Dermis blood vessel endothelial cell (primary cell): ENCODE measurements at regions not wholly inside any gene's neighbourhood (a gene's known extent, or its start where the extent isn't known, plus 50 kb on each side); places are given as distances from the start of the nearest gene placed in this dataset.
"Not testable (repeated sequence)": the region's sequence is repeated elsewhere in the genome, so short reads cannot be mapped to it uniquely, and the experiment has no call there.

Experiments used
- DNase-seq: peaks from one replicate; pipeline ENCODE4 v3.0.0; 2010

DNA sequence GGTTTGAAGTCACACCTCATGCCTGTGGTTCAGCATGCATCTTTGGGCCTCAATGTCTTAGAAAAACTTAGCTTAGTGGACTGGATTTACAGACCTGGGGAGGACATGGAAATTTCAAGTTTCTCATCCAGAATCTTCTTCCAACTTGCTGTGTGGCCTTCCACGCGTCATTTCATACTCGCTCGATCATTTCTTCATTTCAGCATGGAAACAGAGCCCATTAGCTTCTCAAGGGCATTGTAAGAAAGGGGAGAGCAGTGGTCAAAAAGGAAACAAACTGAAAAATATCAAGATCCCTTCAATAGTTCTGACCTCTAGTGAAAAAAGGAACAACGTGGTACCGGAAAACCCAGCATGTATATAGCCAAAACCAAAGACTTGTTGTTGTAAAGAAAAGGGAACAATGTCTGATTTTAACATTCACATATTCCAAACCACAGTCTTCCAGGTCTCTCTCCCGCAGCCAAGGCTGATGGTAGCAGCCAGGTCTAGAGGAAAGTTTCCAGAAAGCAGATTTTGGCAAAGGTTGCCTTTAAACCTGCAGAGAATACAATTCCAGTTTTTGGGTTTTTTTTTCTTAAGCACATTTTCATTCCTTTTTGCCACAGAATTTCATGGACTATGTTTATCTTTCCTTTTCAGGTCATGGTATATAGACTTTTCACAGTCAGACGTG lies 97.0 kb upstream of the CDC42BPA start:
- no peak for DNase-seq

DNA sequence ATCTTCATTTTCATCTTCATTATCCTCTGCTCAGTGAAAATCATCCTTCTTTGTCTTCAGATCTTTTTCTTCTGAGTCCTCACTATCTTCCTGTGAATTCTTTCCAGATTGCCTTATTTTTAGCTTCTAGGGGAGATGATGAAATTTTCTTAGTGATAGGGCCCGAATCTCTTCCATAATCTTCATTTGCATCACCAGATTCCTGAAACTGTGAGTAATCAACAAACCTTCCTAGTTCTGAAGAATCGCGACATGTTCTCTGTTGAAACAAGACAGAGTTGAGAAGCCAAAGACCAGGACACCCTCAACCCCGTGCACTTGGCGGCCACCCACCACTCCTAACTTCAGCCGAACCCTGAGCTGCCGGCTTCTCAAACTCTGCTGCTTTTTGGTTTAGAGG lies 92.8 kb upstream of the CDC42BPA start:
- no peak for DNase-seq

DNA sequence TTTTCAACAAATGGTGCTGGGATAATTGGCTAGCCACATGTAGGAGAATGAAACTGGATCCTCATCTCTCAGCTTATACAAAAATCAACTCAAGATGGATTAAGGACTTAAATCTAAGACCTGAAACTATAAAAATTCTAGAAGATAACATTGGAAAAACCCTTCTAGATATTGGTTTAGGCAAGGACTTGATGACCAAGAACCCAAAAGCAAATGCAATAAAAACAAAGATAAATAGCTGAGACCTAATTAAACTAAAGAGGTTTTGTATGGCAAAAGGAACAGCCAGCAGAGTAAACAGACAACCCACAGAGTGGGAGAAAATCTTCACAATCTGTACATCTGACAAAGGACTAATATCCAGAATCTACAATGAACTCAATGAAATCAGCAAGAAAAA lies 88.0 kb upstream of the CDC42BPA start:
- not testable (repeated sequence) for DNase-seq

DNA sequence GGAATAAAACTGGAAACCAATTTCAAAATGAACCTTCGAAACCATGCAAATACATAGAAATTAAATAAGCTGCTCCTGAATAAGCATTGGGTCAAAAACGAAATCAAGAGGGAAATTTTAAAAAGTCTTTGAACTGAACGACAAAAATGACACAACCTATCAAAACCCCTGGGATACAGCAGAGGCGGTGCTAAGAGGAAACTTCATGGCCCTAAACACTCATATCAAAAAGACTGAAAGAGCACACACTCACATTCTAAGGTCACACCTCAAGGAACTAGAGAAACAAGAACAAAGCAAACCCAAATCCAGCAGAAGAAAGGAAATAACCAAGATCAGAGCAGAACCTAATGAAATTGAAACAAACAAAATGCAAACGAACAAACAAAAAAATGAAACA lies 85.2 kb upstream of the CDC42BPA start:
- DNase-seq = no peak

DNA sequence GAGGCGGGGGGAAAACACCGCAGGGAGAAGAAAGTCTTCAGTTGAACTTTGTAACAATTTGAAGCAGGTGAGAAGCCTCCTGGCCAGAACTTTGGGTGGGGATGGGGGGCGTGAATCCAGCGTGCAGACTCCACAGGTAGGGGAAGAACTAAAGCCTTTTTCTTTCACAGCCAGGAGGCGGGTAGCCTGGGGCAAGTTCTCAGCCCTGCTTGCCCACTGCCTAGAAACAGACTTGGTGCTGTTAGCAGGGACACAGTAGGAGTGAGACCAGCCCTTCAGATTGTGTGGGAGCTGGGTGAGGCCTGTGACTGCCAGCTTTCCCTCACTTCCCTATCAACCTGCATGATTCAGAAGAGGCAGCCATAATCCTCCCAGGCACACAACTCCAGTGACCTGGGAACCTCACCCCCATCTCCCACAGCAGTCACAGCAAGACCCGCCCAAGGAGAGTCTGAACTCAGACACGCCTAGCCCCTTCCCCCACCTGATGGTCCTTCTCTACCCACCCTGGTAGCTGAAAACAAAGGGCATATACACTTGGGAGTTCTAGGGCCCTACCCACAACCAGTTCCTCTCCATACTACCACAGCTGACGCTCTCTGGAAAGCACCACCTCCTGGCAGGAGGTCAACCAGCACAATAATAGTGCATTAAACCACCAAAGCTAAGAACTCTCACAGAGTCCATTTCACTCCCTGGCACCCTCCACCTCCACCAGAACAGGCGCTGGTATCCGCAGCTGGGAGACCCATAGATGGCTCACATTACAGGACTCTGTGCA lies 83.5 kb upstream of the CDC42BPA start:
- DNase-seq = no peak

DNA sequence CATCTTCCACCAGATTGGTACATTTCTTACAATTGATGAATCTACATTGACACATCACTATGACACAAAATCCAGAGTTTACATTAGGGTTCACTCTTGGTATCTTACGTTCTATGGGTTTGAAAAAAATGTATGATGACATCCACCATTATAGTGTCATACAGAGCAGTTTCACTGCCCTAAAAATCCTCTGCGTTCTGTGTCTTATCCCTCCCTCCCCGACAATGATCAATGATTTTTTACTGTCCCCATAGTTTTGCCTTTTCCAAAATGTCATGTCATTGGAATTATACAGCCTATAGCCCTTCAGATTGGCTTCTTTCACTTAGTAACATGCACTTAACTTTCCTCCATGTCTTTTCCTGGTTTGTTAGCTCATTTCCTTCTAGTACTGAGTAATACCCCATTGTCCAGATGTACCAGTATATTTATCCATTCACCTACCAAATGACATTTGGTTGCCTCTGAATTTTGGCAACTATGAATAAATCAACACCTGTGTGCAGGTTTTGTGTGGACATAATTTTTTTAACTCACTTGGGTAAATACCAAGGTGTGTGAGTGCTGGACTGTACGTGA lies 80.9 kb upstream of the CDC42BPA start:
- DNase-seq = peak; percentile 53

DNA sequence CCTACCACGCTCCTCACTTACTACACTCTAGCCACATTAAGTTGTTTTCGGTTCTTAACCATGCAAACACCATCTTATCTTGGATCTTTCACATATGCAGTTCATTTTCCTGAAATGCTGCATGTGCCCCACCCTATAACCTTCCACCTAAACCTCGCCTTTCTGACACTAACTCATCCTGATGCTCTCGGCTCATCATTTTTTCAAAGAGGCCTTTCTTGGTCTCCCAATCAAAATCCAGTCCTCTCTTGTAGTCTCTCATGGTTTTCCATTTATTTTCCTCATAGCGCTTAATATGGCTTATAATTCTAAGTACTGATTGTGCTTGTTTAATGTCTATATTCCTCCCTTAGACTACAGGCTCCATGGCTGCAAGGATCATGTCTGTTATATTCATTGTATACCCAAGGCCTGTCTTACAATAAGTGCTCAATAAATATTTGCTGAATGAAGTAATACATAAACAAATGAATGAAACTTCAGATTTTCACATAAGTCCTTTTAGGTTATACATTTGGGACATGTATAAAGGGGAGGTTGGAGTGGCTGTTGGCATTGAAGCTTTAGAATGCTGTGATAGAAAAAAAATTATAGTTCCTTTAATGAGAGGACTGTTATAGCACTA lies 79.2 kb upstream of the CDC42BPA start:
- DNase-seq = no peak

DNA sequence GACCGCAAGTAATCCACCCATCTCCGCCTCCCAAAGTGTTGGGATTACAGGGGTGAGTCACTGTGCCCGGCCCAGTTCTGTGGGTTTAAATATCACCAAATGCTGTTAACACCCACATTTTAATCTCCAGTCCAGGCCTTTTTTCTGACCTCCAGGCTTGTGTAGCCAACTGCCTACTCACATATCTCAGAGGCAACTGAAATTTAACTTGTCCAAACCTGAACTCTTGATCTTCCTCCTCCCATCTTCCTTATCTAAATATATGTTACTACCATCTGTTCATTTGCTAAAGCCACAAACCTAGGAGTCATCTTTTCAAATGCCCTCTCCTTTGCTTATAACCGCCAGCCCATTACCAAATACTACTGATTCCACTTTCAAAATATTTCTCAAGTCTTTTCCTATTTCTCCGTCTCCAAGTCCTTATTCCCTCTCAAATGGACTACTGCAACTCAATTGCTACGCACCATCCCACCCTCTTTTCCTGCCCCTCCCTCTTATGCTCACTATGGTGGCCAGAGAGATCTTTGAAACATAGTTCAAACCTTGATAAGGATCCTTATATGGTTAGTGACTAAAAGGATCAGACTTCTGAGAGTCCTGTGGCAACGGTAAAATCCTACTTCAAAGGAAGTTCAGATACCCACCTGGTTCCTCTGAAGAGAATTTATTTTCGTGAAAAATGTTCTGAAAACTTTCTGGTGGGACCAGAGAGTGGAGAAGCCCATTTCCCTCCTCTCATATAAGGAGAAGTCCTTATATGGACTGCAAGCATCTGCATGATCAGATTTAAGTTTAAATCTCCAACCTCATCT lies 78.5 kb upstream of the CDC42BPA start:
- no peak for DNase-seq

DNA sequence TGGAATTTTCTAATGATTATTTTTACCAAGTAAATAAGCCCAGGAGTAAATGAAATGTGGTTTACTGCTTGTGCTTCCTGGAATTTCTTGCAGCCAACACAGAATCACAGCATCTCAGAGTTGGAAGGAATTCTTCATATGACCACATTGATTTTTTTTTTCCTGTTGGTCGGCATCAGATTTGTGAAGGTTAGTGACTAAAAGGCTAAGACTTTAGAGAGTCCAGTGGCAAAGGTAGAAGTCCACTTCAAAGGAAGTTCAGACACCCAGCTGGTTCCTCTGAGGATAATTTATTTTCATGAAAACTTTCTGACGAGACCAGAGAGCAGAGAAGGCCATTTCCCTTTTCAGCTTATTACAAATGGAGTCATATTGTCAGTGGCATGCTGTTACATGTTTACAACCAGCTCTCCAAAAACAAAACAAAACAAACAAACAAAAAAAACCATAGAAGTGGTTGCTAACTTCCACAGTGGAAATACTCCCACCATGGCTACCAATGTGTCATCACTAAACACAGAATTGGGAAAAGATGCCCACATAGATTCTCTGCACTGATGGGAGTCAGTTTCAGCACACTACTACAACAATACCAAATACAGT lies 77.2 kb upstream of the CDC42BPA start:
- peak; percentile 61 for DNase-seq

DNA sequence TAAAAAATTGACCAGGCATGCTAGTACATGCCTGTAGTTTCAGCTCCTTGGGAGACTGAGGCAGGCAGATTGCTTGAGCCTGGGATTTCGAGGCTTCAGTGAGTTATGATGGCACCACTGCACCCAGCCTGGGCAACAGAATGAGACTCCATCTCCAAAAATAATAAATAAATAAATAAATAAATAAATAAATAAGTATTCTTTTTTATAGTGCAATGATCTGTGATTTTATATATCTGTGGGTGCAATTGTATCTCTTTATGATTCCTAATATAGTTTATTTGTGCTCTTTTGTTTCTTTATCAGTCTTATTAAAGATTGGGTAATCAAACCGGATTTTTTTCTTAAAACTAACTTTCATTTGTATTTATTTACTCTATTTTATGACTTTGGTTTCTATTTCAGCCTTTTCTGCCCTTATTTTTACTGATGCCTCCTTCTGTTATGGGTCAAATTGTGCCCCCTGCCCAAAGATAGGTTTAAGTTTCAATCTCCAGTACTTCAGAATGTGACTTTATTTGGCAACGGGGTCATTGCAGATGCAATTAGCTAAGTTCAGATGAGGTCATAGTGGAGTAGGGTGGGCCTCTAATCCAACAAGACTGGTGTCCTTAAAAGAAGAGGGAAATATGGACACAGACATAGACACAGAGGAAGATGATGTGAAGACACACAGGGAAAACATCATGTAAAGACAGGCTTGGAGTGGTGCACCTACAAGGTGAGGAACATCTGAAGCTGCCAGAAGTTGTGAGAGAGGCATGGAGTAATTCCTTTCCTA lies 74.9 kb upstream of the CDC42BPA start:
- no peak for DNase-seq

DNA sequence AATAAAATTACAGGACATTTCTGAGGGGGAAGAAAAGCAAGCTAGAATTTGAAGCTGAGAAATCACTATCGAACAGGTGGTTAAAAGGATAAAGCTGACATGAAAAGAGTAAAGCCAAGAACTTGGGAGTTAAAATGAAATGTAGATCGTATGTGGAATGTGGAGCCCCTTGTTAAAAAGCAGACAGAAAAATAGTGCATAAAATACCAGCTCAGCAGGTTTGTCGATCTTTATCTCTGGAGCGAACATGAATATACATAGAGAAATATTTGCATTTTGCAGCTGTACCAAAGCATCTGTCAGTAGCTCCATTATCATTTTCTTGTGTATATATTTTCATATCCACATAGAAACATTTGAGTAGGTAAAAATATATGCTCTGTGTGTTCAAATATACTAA lies 73.6 kb upstream of the CDC42BPA start:
- DNase-seq = no peak

DNA sequence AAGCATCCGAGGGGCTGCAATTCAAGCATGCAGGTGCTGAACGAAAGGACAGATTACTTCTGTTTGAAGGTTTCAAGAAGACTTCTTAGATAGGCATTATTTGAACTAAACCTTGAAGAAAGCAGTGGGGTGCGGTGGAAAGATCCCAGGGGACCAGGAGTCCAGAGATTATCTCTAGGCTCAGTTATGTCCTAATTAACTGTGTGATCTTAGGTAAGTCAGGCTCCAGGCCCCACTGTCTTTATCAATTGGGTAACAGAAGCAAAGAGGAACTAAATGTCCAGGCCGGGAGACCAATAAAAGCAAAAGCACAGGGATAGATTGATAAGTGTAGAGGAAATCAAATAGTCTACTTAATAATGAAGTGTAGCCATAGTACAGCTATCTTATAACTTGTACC lies 72.9 kb upstream of the CDC42BPA start:
- no peak for DNase-seq

DNA sequence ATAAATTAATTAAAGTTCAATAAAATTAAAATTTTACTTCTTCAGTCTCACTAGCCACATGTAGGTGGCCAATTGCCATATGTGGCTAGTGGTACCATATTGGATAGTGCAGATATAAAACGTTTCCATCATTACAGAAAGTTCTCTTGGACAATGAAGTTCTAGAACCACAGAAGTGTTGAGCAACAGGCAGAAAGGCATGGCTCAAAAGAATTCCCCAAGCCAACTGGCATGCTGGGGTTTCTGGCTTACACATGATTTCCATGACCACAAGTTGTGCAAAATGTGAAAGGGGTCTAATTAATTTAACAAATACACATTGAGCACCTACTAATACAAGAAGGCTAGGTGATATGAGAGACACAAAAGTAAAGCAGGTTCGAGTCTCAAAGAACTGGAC lies 72.2 kb upstream of the CDC42BPA start:
- no peak for DNase-seq

DNA sequence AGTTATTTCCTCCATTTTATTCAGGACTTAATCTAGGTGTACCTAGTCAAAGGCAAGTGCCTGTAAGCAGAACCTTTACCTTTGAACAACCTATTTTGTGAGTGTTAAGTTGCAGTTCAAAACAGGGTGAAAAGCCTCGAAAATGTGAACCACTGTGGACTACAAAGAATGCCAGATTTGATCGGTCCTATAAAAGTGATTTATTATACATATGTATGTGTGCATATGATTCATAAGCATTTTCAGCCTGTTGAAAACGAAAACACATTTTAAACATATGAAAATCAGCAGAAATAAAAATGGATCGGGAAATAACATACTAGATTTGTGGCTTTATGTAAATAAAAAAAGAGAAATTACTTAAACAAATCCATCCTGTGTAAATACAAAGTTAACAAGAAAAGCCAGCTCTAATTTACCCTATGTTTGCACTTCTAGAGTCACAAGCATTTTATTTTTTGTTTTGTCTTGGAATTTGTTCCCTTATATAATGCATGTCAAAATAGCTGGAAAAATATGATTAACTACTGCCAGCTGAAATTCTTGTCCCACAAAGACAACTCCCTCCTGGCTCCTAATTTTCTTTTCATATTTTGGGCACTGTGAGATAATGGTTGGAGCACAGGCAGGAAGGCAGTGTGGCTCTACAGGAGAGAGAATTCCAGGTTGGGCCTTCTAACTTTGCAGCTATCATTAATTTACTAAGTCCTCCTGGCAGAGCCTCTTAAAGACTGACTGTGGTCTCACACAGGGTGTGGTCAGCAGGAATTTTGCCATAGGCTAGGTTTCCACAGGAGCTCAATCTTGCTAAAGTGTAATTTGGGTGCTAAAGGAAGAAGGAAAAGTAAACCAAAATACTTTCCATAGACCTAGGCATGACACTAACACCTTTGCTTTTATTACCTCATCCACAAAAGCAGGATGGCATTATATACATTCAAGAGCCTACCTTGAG lies 70.2 kb upstream of the CDC42BPA start:
- DNase-seq = no peak

DNA sequence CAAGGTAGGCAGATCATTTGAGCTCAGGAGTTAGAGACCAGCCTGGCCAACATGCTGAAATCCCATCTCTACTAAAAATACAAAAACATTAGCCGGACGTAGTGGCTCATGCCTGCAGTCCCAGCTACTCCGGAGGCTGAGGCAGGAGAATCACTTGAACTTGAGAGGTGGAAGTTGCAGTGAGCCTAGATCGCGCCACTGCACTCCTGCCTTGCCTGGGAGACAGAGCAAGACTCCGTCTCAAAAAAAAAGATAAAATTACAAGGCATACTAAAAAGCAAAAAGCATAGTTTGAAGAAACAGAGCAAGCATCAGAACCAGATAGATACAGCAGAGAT lies 61.2 kb upstream of the CDC42BPA start:
- DNase-seq = no peak

DNA sequence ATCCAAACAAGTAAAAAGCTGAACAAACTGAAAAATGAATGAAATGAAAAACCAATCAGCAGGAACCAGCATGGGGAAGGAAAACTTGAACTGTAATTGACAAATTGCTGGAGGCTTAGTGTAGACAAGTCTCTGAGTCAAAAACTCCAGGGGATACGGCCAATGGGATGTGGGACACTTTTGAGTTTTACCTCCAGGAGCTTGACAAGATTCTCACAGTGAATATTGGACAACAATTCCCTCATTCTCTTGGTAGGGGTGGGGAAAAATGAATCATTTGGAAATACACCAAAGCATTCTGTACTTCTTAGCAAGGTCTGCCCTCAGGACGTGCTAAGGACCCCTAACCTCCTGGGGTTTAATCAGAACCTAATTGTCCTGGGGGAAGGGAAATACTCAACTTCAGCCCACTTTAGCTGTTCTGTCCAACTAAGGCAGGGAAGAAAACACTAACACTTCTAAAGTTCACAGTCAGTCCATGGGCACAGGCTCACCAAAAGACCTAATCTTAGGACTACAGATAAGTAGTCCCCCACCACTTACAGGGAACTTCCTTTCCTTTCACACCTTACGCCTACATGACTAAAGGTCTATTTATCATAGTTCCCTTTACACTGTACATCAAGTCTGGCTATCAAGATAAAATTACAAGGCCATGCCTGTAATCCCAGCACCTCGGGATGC lies 60.7 kb upstream of the CDC42BPA start:
- no peak for DNase-seq

DNA sequence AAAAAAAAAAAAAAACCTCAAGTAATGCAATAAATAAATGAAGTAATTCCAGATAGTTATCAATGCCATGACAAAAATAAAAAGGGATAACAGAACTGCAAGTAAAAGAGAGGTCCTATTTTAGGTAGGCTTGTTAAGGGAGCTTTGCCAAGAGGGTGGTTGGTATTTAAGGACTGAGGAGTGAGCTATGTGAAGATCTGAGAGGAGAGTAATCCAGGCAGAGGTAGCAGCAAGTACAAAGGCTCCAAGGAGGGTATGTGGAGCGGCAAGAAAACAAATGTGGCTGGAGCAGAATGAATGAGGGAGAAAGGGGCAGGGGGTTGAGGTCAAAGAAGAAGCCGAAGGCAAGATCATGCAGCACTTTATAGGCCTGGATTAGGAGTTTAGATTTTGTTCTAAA lies 59.9 kb upstream of the CDC42BPA start:
- DNase-seq = no peak

DNA sequence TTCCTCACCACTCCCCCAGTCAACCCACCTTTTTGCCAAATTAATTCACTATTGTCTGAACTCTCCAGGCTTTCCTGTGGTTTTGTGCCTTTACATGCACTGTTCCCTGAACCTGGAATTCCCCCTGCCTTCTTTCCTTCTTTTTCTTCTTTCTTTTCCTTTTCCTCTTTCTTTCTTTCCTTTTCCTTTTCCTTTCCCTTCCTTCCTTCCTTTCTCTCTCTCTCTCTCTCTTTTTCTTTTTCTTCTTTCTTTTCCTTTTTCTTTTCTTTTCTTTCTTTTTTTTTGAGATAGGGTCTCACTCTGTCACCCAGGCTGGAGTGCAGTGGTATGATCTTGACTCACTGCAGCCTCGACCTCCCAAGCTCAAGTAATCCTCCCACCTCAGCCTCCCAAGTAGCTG lies 56.6 kb upstream of the CDC42BPA start:
- no peak for DNase-seq

DNA sequence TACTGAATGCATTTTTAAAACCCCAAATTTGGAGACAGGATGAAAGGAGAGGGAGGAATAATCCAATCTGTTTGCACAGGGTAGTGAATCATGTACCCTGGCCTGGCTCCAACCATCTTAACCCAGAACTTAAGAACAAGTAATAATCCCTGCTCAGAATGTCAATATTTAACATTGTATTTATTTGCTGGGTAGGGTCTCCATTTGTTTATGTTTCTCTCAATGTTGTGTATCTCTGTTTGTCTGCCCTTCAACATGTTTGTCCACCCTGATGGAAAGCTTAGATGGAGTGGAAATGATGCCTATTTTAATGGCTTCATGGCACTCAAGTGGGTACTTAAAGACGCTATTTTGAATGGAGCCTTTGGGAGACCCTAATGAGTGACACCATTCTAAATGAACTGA lies 54.4 kb upstream of the CDC42BPA start:
- DNase-seq = peak; percentile 51
